AG10803 (cell line): ENCODE measurements at regions not wholly inside any gene's neighbourhood (a gene's known extent, or its start where the extent isn't known, plus 50 kb on each side); places are given as distances from the start of the nearest gene placed in this dataset.

Source experiments
- DNase-seq: peaks from one replicate; pipeline ENCODE4 v3.0.0; 2010; ENCODE audit warnings: low read depth
- H3K4me3 ChIP-seq: 2 replicates; pipeline ENCODE4 v1.5.1; 2011; ENCODE audit warnings: mild to moderate bottlenecking, low read length, control low read depth
- CTCF ChIP-seq: conservative IDR thresholded peaks from 2 replicates; pipeline ENCODE4 v1.5.1; 2011; ENCODE audit warnings: mild to moderate bottlenecking, low read length, control low read depth, inconsistent platforms

- DNase-seq = no peak
- H3K4me3 ChIP-seq = no peak overlapping the region
- TF ChIP-seq CTCF = no peak
Measured at GRCh38 chr3:182116386-182116785, 404.7 kb downstream of the SOX2 start.

GRCh38 chr3:182117131-182117530 is 405.4 kb downstream of the SOX2 start:
- H3K4me3 ChIP-seq = no peak overlapping the region
- no peak for DNase-seq
- no peak for TF ChIP-seq CTCF

DNA sequence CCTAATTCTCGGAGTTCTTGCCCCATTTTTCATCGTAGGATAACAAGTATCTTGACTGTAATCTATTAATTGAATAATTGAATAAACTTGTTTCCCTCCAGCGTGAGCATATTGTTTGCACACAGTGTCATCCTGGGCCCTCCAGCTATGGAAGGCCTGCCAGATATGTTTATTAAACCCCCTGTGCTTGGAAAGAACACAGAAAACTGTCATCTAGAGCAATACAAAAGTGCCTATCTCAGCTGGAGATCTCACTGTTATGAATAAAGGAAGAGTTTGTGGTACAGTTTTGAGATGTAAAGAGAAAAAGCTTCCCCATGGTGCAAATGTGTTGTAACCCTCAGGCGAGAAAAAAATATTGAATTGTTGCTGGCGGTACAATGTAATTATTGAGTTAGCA is 405.9 kb downstream of the SOX2 start:
- no peak for DNase-seq
- no peak for TF ChIP-seq CTCF

GRCh38 chr3:182118066-182118465 is 406.3 kb downstream of the SOX2 start:
- no peak for DNase-seq
- no peak overlapping the region for H3K4me3 ChIP-seq
- TF ChIP-seq CTCF = no peak

More for the DNA sequence above, 405.9 kb downstream of the SOX2 start:
- no peak overlapping the region for H3K4me3 ChIP-seq

- H3K4me3 ChIP-seq = no peak overlapping the region
- TF ChIP-seq CTCF = no peak
- no peak for DNase-seq
Measured at GRCh38 chr3:182121401-182121800, 409.7 kb downstream of the SOX2 start.

- H3K4me3 ChIP-seq = no peak overlapping the region
- DNase-seq = no peak
- no peak for TF ChIP-seq CTCF
Measured at GRCh38 chr3:182122779-182123178, 411.1 kb downstream of the SOX2 start.

DNA sequence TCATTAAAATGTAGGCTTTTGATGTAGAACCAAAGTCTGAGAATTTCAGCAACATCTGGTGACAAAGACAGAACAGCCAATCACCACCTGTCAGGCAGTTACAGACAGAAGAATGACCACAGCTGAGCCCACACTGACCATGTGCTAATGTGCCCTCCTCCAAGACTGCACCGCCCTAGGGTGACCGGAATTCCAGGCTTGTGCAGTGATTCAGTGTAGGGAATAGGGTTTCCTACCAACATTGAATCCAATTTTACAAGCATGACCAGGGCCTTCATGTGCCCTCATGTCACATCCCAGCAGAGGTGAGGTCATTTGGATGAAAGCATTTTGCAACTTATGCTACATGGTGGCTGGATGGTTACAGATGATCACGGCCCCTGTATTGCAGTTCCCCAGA is 412.5 kb downstream of the SOX2 start:
- H3K4me3 ChIP-seq = no peak overlapping the region
- no peak for DNase-seq
- no peak for TF ChIP-seq CTCF
